ENCODE measurements at regions not wholly inside any gene's neighbourhood (a gene's known extent, or its start where the extent isn't known, plus 50 kb on each side); places are given as distances from the start of the nearest gene placed in this dataset.

- TF ChIP-seq, protein P1, sequence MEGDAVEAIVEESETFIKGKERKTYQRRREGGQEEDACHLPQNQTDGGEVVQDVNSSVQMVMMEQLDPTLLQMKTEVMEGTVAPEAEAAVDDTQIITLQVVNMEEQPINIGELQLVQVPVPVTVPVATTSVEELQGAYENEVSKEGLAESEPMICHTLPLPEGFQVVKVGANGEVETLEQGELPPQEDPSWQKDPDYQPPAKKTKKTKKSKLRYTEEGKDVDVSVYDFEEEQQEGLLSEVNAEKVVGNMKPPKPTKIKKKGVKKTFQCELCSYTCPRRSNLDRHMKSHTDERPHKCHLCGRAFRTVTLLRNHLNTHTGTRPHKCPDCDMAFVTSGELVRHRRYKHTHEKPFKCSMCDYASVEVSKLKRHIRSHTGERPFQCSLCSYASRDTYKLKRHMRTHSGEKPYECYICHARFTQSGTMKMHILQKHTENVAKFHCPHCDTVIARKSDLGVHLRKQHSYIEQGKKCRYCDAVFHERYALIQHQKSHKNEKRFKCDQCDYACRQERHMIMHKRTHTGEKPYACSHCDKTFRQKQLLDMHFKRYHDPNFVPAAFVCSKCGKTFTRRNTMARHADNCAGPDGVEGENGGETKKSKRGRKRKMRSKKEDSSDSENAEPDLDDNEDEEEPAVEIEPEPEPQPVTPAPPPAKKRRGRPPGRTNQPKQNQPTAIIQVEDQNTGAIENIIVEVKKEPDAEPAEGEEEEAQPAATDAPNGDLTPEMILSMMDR (conservative IDR thresholded peaks at IDR 0.05; ENCODE audit: low read depth, low read length): no peak
- H3K4me3 ChIP-seq (ENCODE audit: low read depth, low read length): no peak overlapping the region
- DNase-seq (ENCODE audit: low read depth): no peak
Measured at GRCh38 chr9:29282121-29282520, 1708.8 kb upstream of the C9orf72 start.

DNA sequence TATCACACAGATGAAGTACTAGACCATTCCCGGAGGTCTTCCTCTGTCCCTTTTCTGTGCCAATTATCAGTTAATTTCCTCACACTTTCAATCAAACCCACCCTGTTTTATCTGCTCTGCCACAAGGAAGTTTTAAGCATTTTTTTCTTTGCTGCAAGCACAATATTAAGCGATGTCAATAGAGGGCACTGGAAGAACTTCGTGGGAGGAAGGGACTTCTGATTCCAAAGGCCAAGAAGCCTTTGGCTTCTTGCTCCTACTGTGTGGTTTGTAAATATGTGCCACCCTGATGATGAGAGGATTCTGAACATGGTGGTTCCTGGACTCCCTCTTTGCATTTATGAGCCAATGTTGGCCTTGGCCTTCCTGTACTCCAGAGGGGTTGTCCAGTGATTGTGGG, 1712.5 kb upstream of the C9orf72 start:
- TF ChIP-seq, protein P1 (conservative IDR thresholded peaks at IDR 0.05; ENCODE audit: low read depth, low read length): peak; percentile 47
- peak; percentile 27 for DNase-seq (ENCODE audit: low read depth)
- no peak overlapping the region for H3K4me3 ChIP-seq (ENCODE audit: low read depth, low read length)

- no peak for DNase-seq (ENCODE audit: low read depth)
- TF ChIP-seq, protein P1 (conservative IDR thresholded peaks at IDR 0.05; ENCODE audit: low read depth, low read length): no peak
- no peak overlapping the region for H3K4me3 ChIP-seq (ENCODE audit: low read depth, low read length)
Measured at GRCh38 chr9:29289365-29289764, 1716.1 kb upstream of the C9orf72 start.

DNA sequence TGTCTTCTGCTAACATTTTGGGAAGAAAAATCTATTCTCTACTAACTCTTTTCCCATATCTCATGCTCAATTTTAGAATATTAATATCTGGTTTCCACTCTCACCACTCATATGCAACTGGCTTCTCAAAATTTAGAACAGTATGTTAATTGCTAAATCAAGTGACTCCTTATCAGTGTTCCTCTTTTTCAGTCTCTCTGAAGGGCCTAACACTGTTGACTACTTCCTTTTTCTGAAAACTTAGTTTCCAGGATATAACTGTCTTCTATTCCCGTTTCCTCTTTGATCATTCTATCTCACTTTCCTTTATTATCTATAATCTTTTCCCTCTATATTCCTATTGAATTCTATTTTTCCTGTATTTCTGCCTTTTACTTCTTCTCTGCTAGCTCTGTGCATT, 1717.2 kb upstream of the C9orf72 start:
- TF ChIP-seq, protein P1 (conservative IDR thresholded peaks at IDR 0.05; ENCODE audit: low read depth, low read length): no peak
- no peak overlapping the region for H3K4me3 ChIP-seq (ENCODE audit: low read depth, low read length)
- no peak for DNase-seq (ENCODE audit: low read depth)

DNA sequence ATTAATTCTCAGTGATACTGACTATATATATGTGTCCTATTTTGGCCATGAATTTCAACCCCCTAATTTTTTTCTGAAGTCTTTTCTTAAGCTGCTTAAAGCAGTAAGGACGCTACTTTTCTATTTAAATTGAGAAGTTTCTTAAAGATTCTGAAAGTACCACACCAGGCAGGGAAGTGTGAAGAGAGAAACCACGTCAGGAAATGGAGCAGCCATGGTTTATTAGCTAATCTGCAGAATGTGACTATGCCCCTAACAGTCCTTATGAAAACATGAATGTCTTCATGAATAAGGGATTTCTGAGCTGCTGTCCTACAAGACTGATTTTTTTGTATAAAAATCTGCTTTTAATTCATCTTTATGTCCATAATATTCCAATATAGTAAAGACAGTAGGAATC, 1724.3 kb upstream of the C9orf72 start:
- TF ChIP-seq, protein P1 (conservative IDR thresholded peaks at IDR 0.05; ENCODE audit: low read depth, low read length): no peak
- DNase-seq (ENCODE audit: low read depth): no peak
- H3K4me3 ChIP-seq (ENCODE audit: low read depth, low read length): no peak overlapping the region

GRCh38 chr9:29311221-29311620, 1737.9 kb upstream of the C9orf72 start:
- DNase-seq (ENCODE audit: low read depth): peak; percentile 34
- TF ChIP-seq, protein P1 (conservative IDR thresholded peaks at IDR 0.05; ENCODE audit: low read depth, low read length): no peak
- H3K4me3 ChIP-seq (ENCODE audit: low read depth, low read length): no peak overlapping the region

GRCh38 chr9:29312327-29312726, 1739.0 kb upstream of the C9orf72 start:
- H3K4me3 ChIP-seq (ENCODE audit: low read depth, low read length): no peak overlapping the region
- DNase-seq (ENCODE audit: low read depth): no peak
- TF ChIP-seq, protein P1 (conservative IDR thresholded peaks at IDR 0.05; ENCODE audit: low read depth, low read length): no peak

Data from choroid plexus epithelial cell (primary cell).